ENCODE measurements at regions not wholly inside any gene's neighbourhood (a gene's known extent, or its start where the extent isn't known, plus 50 kb on each side); places are given as distances from the start of the nearest gene placed in this dataset.

GRCh38 chr12:87141091-87141490, 884.9 kb upstream of the MGAT4C start:
- Histone ChIP-seq H2BK15ac (ENCODE audit: low read depth, low read length) (no peak overlapping the region), H3K79me2 (ENCODE audit: insufficient read depth, low read length) (no peaks in the 10 kb centered on the region), H3K9me3 (ENCODE audit: control insufficient read depth, low read depth, low read length) (no peaks in the 10 kb centered on the region), H4K8ac (replicated peaks; ENCODE audit: insufficient read length, low read depth, low read length) (no peak overlapping the region), H3K9ac (ENCODE audit: extremely low read depth, insufficient read length, low read length) (no peak overlapping the region), H4K91ac (ENCODE audit: insufficient read length, low read depth, low read length) (no peak overlapping the region), H3K27me3 (ENCODE audit: insufficient read depth, low read length) (no peaks in the 10 kb centered on the region), H3K4ac (ENCODE audit: low read depth, low read length) (no peak overlapping the region), H3K23ac (ENCODE audit: insufficient read length, low read depth, low read length) (no peak overlapping the region), H3K14ac (ENCODE audit: insufficient read depth, low read length) (no peak overlapping the region), H3K4me2 (ENCODE audit: insufficient read depth, insufficient read length, low read length) (no peak overlapping the region), H2AK5ac (ENCODE audit: insufficient read length, low read length) (no peak overlapping the region), H4K5ac (ENCODE audit: insufficient read length, low read depth, low read length) (no peak overlapping the region), H4K20me1 (ENCODE audit: control insufficient read depth, insufficient read depth, insufficient read length) (no peaks in the 10 kb centered on the region), H3K79me1 (ENCODE audit: insufficient read depth, low read depth, low read length, poor library complexity, severe bottlenecking) (no peaks in the 10 kb centered on the region), H2AFZ (ENCODE audit: low read length) (no peak overlapping the region), H3K18ac (ENCODE audit: insufficient read length, low read depth, low read length) (no peak overlapping the region), H2BK120ac (ENCODE audit: low read depth, low read length, poor library complexity, severe bottlenecking) (no peak overlapping the region), H2BK20ac (ENCODE audit: low read depth, low read length, poor library complexity, severe bottlenecking) (no peak overlapping the region), H3K4me1 (ENCODE audit: insufficient read depth, low read length) (no peaks in the 10 kb centered on the region), H3K56ac (ENCODE audit: insufficient read length, low read depth, low read length) (no peak overlapping the region), H2BK5ac (ENCODE audit: insufficient read length, low read length) (no peak overlapping the region), H3K27ac (ENCODE audit: insufficient read length, low read depth, low read length) (no peak overlapping the region), H3T11ph (ENCODE audit: low read length) (no peak overlapping the region), H2BK12ac (ENCODE audit: insufficient read length, low read depth, low read length) (no peak overlapping the region), H3K23me2 (ENCODE audit: insufficient read length, low read depth, low read length, poor library complexity, severe bottlenecking) (no peaks in the 10 kb centered on the region)
- Mint-ChIP-seq H3K9me3 (no peaks in the 10 kb centered on the region; a peak in 1 of 5 replicates), H3K27me3 (ENCODE audit: low read depth) (no peaks in the 10 kb centered on the region), H3K4me3 (no peak overlapping the region), H3K27ac (no peak overlapping the region), H3K4me1 (peaks cover 4 to 5% of the 10 kb centered on the region in 2 experiments), H3K36me3 (ENCODE audit: insufficient read depth in 1 of 3, low read depth in 3 of 3) (no peaks in the 10 kb centered on the region; a peak in 2 of 7 replicates)
- no peak for DNase-seq
- no peak for TF ChIP-seq CTCF (conservative IDR thresholded peaks at IDR 0.05)
